ENCODE measurements at regions not wholly inside any gene's neighbourhood (a gene's known extent, or its start where the extent isn't known, plus 50 kb on each side); places are given as distances from the start of the nearest gene placed in this dataset.

DNA sequence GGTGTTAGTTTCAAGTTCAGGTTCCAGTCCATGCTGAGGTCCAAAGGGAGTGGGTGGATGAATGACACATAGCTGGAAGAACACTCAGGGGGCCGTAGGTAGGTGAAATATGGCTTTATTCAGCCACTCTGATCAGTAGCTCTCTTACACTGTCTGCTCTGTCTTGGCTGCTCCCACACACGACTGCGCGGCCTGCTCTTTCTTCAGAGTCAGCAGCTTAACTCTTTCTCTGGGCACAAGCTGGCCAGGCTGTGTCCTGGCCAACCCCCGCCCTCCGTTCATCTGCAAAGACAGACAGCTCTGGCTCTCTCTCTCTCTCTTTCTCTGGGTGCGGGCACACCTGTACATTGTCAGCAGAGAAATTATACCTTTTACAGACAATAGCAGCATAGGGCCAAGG is 317.4 kb upstream of the SORCS1 start:
- Histone ChIP-seq H4K20me1 (ENCODE audit: insufficient read depth) (no peaks in the 10 kb centered on the region), H3K79me2 (ENCODE audit: insufficient read depth, low read depth) (no peaks in the 10 kb centered on the region), H3K27me3 (ENCODE audit: insufficient read depth, low read depth) (no peaks in the 10 kb centered on the region), H2AFZ (ENCODE audit: low read depth) (no peak overlapping the region), H3K4me1 (ENCODE audit: low read depth, poor library complexity, severe bottlenecking) (no peaks in the 10 kb centered on the region), H3K4me2 (no peak overlapping the region), H3K36me3 (ENCODE audit: insufficient read depth) (no peaks in the 10 kb centered on the region), H3K4me3 (IDR thresholded peaks at IDR 0.05; ENCODE audit: insufficient read depth, low read depth, low read length) (no peak overlapping the region), H3K27ac (no peak overlapping the region), H3K9ac (no peak overlapping the region)
- TF ChIP-seq, protein P1, sequence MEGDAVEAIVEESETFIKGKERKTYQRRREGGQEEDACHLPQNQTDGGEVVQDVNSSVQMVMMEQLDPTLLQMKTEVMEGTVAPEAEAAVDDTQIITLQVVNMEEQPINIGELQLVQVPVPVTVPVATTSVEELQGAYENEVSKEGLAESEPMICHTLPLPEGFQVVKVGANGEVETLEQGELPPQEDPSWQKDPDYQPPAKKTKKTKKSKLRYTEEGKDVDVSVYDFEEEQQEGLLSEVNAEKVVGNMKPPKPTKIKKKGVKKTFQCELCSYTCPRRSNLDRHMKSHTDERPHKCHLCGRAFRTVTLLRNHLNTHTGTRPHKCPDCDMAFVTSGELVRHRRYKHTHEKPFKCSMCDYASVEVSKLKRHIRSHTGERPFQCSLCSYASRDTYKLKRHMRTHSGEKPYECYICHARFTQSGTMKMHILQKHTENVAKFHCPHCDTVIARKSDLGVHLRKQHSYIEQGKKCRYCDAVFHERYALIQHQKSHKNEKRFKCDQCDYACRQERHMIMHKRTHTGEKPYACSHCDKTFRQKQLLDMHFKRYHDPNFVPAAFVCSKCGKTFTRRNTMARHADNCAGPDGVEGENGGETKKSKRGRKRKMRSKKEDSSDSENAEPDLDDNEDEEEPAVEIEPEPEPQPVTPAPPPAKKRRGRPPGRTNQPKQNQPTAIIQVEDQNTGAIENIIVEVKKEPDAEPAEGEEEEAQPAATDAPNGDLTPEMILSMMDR (conservative IDR thresholded peaks at IDR 0.05; ENCODE audit: low read depth, low read length) = no peak

DNA sequence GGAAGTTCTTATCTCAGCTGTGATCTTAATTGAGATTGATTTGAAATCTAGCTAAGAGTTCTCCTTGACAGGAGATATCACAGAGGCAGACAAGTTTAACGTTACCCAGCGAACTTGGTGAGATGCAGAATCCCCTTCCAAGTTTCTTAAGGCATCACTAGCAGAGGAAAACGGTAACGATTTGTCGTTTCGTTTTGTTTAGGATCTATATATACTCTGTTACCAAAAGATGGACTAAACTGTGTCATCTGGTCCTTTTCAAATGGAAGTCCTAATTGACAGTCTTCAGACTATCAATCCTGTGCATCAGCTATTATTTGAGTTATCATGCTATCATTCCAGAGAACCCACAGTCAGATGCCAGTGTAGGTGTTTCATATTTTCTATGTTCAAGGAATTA is 316.7 kb upstream of the SORCS1 start:
- no peaks in the 10 kb centered on the region for H3K79me2 ChIP-seq (ENCODE audit: insufficient read depth, low read depth)
- H3K27ac ChIP-seq = no peak overlapping the region
- H3K4me1 ChIP-seq (ENCODE audit: low read depth, poor library complexity, severe bottlenecking) = no peaks in the 10 kb centered on the region
- H3K27me3 ChIP-seq (ENCODE audit: insufficient read depth, low read depth) = no peaks in the 10 kb centered on the region
- H4K20me1 ChIP-seq (ENCODE audit: insufficient read depth) = no peaks in the 10 kb centered on the region
- TF ChIP-seq, protein P1 (conservative IDR thresholded peaks at IDR 0.05; ENCODE audit: low read depth, low read length) = no peak
- no peak overlapping the region for H3K4me2 ChIP-seq
- H3K4me3 ChIP-seq (IDR thresholded peaks at IDR 0.05; ENCODE audit: insufficient read depth, low read depth, low read length) = no peak overlapping the region
- no peaks in the 10 kb centered on the region for H3K36me3 ChIP-seq (ENCODE audit: insufficient read depth)
- no peak overlapping the region for H3K9ac ChIP-seq
- no peak overlapping the region for H2AFZ ChIP-seq (ENCODE audit: low read depth)

DNA sequence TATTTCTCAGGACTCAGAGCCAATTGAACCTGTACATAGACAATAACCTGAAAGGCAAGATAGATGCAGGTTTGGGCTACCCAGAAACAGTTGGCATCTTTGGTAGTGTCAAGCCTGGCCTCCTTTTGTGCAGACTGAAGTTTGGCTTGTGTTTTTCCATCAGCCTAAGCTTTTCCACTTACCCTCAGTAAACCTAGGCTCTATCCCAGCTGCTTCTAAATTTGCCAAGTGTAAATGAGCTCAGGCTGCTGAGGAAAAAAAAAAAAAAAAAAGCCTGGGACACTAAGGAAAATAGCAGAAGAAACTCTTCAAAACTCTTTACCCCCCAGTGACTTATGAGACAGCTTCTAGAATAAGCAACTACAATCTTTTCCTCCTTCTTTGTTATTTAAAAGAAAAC is 316.3 kb upstream of the SORCS1 start:
- no peak overlapping the region for H3K9ac ChIP-seq
- no peak overlapping the region for H3K4me2 ChIP-seq
- H3K4me1 ChIP-seq (ENCODE audit: low read depth, poor library complexity, severe bottlenecking) = no peaks in the 10 kb centered on the region
- no peak overlapping the region for H3K27ac ChIP-seq
- no peaks in the 10 kb centered on the region for H3K27me3 ChIP-seq (ENCODE audit: insufficient read depth, low read depth)
- no peaks in the 10 kb centered on the region for H3K36me3 ChIP-seq (ENCODE audit: insufficient read depth)
- no peak overlapping the region for H2AFZ ChIP-seq (ENCODE audit: low read depth)
- TF ChIP-seq, protein P1 (conservative IDR thresholded peaks at IDR 0.05; ENCODE audit: low read depth, low read length) = no peak
- no peaks in the 10 kb centered on the region for H3K79me2 ChIP-seq (ENCODE audit: insufficient read depth, low read depth)
- H3K4me3 ChIP-seq (IDR thresholded peaks at IDR 0.05; ENCODE audit: insufficient read depth, low read depth, low read length) = no peak overlapping the region
- no peaks in the 10 kb centered on the region for H4K20me1 ChIP-seq (ENCODE audit: insufficient read depth)

DNA sequence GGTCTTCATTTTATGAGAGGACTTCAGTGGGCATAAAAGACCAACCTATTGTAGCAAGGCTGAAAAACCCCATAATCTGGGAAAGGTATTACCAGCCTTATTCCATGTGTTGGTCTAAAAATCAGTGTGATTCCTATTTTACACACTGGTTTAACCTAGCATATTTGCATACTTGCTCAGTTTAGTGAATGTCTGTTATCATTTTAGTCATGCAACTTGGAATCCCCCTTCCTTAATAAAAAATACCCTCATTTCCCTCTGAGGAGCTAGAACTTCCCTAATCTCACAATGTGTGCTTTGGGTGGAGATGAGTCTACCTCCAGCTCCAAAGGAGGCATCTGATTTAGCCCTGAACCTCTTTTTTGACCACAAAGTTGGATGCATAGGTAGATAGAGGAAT is 312.8 kb upstream of the SORCS1 start:
- no peak overlapping the region for H2AFZ ChIP-seq (ENCODE audit: low read depth)
- no peaks in the 10 kb centered on the region for H3K4me1 ChIP-seq (ENCODE audit: low read depth, poor library complexity, severe bottlenecking)
- no peaks in the 10 kb centered on the region for H4K20me1 ChIP-seq (ENCODE audit: insufficient read depth)
- H3K4me2 ChIP-seq = no peak overlapping the region
- no peaks in the 10 kb centered on the region for H3K79me2 ChIP-seq (ENCODE audit: insufficient read depth, low read depth)
- no peaks in the 10 kb centered on the region for H3K36me3 ChIP-seq (ENCODE audit: insufficient read depth)
- no peak overlapping the region for H3K4me3 ChIP-seq (IDR thresholded peaks at IDR 0.05; ENCODE audit: insufficient read depth, low read depth, low read length)
- TF ChIP-seq, protein P1 (conservative IDR thresholded peaks at IDR 0.05; ENCODE audit: low read depth, low read length) = no peak
- no peak overlapping the region for H3K9ac ChIP-seq
- H3K27ac ChIP-seq = no peak overlapping the region
- H3K27me3 ChIP-seq (ENCODE audit: insufficient read depth, low read depth) = no peaks in the 10 kb centered on the region

DNA sequence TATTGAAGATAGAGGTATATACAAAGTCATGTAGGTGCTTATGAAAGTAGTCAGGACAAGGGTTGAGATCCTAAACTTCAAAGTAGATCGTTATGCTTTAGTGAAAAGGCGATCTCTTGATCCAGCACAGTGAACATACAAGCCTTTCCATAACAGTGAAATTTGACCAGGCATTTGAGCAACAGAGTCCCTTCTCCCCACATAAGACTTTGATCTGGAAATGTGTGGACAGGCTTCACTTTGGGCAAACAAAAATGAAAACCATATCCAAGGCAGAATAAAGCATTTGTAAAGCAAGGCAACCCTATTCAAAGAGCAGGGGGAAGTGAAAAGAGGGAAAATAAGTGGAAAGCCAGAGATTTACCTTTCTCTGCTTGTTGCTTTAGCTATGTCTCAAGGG is 311.9 kb upstream of the SORCS1 start:
- Histone ChIP-seq H3K27me3 (ENCODE audit: insufficient read depth, low read depth) (no peaks in the 10 kb centered on the region), H3K4me1 (ENCODE audit: low read depth, poor library complexity, severe bottlenecking) (no peaks in the 10 kb centered on the region), H4K20me1 (ENCODE audit: insufficient read depth) (no peaks in the 10 kb centered on the region), H3K4me2 (no peak overlapping the region), H3K36me3 (ENCODE audit: insufficient read depth) (no peaks in the 10 kb centered on the region), H3K27ac (no peak overlapping the region), H3K79me2 (ENCODE audit: insufficient read depth, low read depth) (no peaks in the 10 kb centered on the region), H2AFZ (ENCODE audit: low read depth) (no peak overlapping the region), H3K9ac (no peak overlapping the region), H3K4me3 (IDR thresholded peaks at IDR 0.05; ENCODE audit: insufficient read depth, low read depth, low read length) (no peak overlapping the region)
- TF ChIP-seq, protein P1 (conservative IDR thresholded peaks at IDR 0.05; ENCODE audit: low read depth, low read length) = no peak

Measured in KMS-11 (cell line).